GM12878 (cell line): ENCODE measurements at regions not wholly inside any gene's neighbourhood (a gene's known extent, or its start where the extent isn't known, plus 50 kb on each side); places are given as distances from the start of the nearest gene placed in this dataset.

Experiments
- ATAC-seq: fragments of 200-7000 bp; cut with Tn5 transposase; 3 replicates; pipeline ENCODE4 v1.9.1; 2020; ENCODE audit warnings: mild to moderate bottlenecking, moderate library complexity
- BruUV-seq: library from RNA; stranded (reverse); fragments of 400-500 nt; replicated peaks from 2 replicates; lab custom pipeline; 2021; lab: Mats Ljungman, UMichigan
- CTCF ChIA-PET: fragments of 300-600 bp; sonication (Branson Sonifier 250); formaldehyde crosslinking; extraction: SDS; loops from one replicate; lab custom pipeline; 2021; ENCODE audit warnings: inconsistent platforms; lab: Yijun Ruan, JAX
- POLR2A ChIA-PET: fragments of 350-600 bp; formaldehyde crosslinking; extraction: SDS; loops from one replicate; lab custom pipeline; 2021; ENCODE audit warnings: inconsistent platforms; lab: Charles Lee
- RAD21 ChIA-PET: fragments of 300-600 bp; sonication (Branson Sonifier 250); formaldehyde crosslinking; loops from one replicate; lab custom pipeline; 2023; ENCODE audit warnings: antibody characterized with exemption; ENCODE audit not compliant: unreplicated experiment; lab: Charles Lee
- SMC1A ChIA-PET: fragments of 300-600 bp; sonication (Branson Sonifier 250); formaldehyde crosslinking; loops from one replicate; lab custom pipeline; 2023; ENCODE audit not compliant: unreplicated experiment, uncharacterized antibody; lab: Charles Lee
- DNase-seq: peaks from one replicate; pipeline ENCODE4 v3.0.0-alpha.2; 2011; ENCODE audit warnings: low read depth, low spot score
- FAIRE-seq: peaks from 3 replicates; lab custom pipeline; 2011; peaks lifted over from hg19 to GRCh38; lab: Jason Lieb, UNC
- H2AFZ ChIP-seq: 2 replicates; pipeline ENCODE4 v1.6.0; 2011; ENCODE audit warnings: low read depth, low read length, control low read depth; ENCODE audit not compliant: control insufficient read depth
- H3K27ac ChIP-seq: 2 replicates; pipeline ENCODE4 v1.5.1; 2011; ENCODE audit warnings: control low read depth; ENCODE audit not compliant: control insufficient read depth, insufficient read depth
- H3K27me3 ChIP-seq, 2 experiments: replicated peaks in 1 of 2; 2 replicates each; pipeline versions ENCODE4 v1.6.0 to v1.6.1; 2011; ENCODE audit warnings: low read length in 1 of 2; ENCODE audit not compliant: control insufficient read depth in 2 of 2, insufficient read depth in 2 of 2
- H3K36me3 ChIP-seq, 2 experiments: 2 replicates each; pipeline ENCODE4 v1.5.1; 2011; ENCODE audit warnings: low read length in 1 of 2; ENCODE audit not compliant: control insufficient read depth in 2 of 2, insufficient read depth in 2 of 2
- H3K4me1 ChIP-seq: 2 replicates; pipeline ENCODE4 v1.6.1; 2011; ENCODE audit warnings: mild to moderate bottlenecking, low read length, moderate library complexity, mixed read lengths; ENCODE audit not compliant: control insufficient read depth, insufficient read depth
- H3K4me2 ChIP-seq: 2 replicates; pipeline ENCODE4 v1.6.0; 2011; ENCODE audit warnings: control low read depth; ENCODE audit not compliant: control insufficient read depth, insufficient read depth
- H3K4me3 ChIP-seq: fragments of 200-600 bp; sonication (generic); 2 replicates; pipeline ENCODE4 v1.5.1; 2016
- H3K79me2 ChIP-seq: 2 replicates; pipeline ENCODE4 v1.6.0; 2011; ENCODE audit warnings: low read length; ENCODE audit not compliant: control insufficient read depth, insufficient read depth
- H3K9ac ChIP-seq: 2 replicates; pipeline ENCODE4 v1.8.0; 2011; ENCODE audit warnings: low read length, control low read depth, mixed read lengths; ENCODE audit not compliant: control insufficient read depth, insufficient read depth
- H3K9me3 ChIP-seq: replicated peaks from 3 replicates; pipeline ENCODE4 v1.5.1; 2011; ENCODE audit warnings: mild to moderate bottlenecking, low read length; ENCODE audit not compliant: control insufficient read depth, insufficient read depth
- H4K20me1 ChIP-seq: 2 replicates; pipeline ENCODE4 v1.6.0; 2011; ENCODE audit not compliant: control insufficient read depth, insufficient read depth
- ATF3 ChIP-seq: IDR thresholded peaks from 2 replicates; pipeline ENCODE4 v1.6.1; 2011; ENCODE audit warnings: low read depth, mild to moderate bottlenecking, low read length, moderate library complexity, borderline replicate concordance; ENCODE audit errors: extremely low read depth
- CBX3 ChIP-seq: fragments of 200-600 bp; sonication (generic); IDR thresholded peaks from 2 replicates; pipeline ENCODE4 v1.6.1; 2016; ENCODE audit warnings: low read depth, borderline replicate concordance
- CBX5 ChIP-seq: sonication (generic); IDR thresholded peaks from 2 replicates; pipeline ENCODE4 v1.6.1; 2016; ENCODE audit warnings: low read depth, moderate library complexity, mild to moderate bottlenecking, inconsistent platforms
- ELK1 ChIP-seq: IDR thresholded peaks from 2 replicates; pipeline ENCODE4 v1.6.1; 2012; ENCODE audit warnings: low read depth, low read length, improper control_type of control experiment
- ESRRA ChIP-seq: IDR thresholded peaks from 2 replicates; pipeline ENCODE4 v1.6.1; 2012; ENCODE audit warnings: mild to moderate bottlenecking, low read length, improper control_type of control experiment
- ETV6 ChIP-seq, 2 experiments: fragments of 450-650 bp in 1 of 2; IDR thresholded peaks in 1 of 2; conservative IDR thresholded peaks in 1 of 2; 2 replicates each; pipeline ENCODE4 v1.6.1; 2014; ENCODE audit warnings: antibody characterized with exemption in 1 of 2, borderline replicate concordance in 1 of 2, low read depth in 1 of 2, mild to moderate bottlenecking in 1 of 2, moderate library complexity in 1 of 2
- FOS ChIP-seq: IDR thresholded peaks from 3 replicates; pipeline ENCODE4 v1.6.1; 2011; ENCODE audit warnings: borderline replicate concordance; ENCODE audit not compliant: insufficient read length; ENCODE audit errors: extremely low read depth
- HDAC2 ChIP-seq: fragments of 200-600 bp; sonication (generic); IDR thresholded peaks from 2 replicates; pipeline ENCODE4 v1.6.1; 2017
- JUND ChIP-seq: IDR thresholded peaks from 2 replicates; pipeline ENCODE4 v1.6.1; 2012; ENCODE audit warnings: low read depth, mild to moderate bottlenecking, low read length, improper control_type of control experiment, moderate library complexity
- KAT2A ChIP-seq: conservative IDR thresholded peaks from 2 replicates; pipeline ENCODE4 v1.6.1; 2011; ENCODE audit warnings: low read depth, low read length; ENCODE audit not compliant: control insufficient read depth
- POLR2A ChIP-seq: IDR thresholded peaks from 2 replicates; pipeline ENCODE4 v1.6.1; 2011; ENCODE audit warnings: low read depth, mild to moderate bottlenecking, low read length
- RAD21 ChIP-seq: IDR thresholded peaks from 2 replicates; pipeline ENCODE4 v1.6.1; 2011; ENCODE audit warnings: mild to moderate bottlenecking, low read depth, low read length, moderate library complexity; ENCODE audit not compliant: insufficient read depth
- SIN3A ChIP-seq: IDR thresholded peaks from 2 replicates; pipeline ENCODE4 v1.6.1; 2012; ENCODE audit warnings: low read depth, low read length, improper control_type of control experiment
- SUPT20H ChIP-seq: IDR thresholded peaks from 2 replicates; pipeline ENCODE4 v1.6.1; 2011; ENCODE audit warnings: low read depth, mild to moderate bottlenecking, low read length, moderate library complexity, borderline replicate concordance; ENCODE audit not compliant: control insufficient read depth
- ZBTB11 ChIP-seq: fragments of 450-650 bp; formaldehyde crosslinking; IDR thresholded peaks from 2 replicates; pipeline ENCODE4 v1.5.0; 2022; ENCODE audit warnings: mild to moderate bottlenecking, missing genetic modification characterization
- ZNF217 ChIP-seq: fragments of 450-650 bp; IDR thresholded peaks from 2 replicates; pipeline ENCODE4 v1.6.1; 2017; ENCODE audit warnings: antibody characterized with exemption, mild to moderate bottlenecking
- WGBS: methylation state at CpG from one replicate; pipeline ENCODE4 v1.1.6; 2016; ENCODE audit warnings: low lambda C conversion rate; ENCODE audit not compliant: insufficient replicate concordance, insufficient coverage; ENCODE audit errors: missing lambda C conversion rate; 5-methylcytosine and 5-hydroxymethylcytosine counted together
- in situ Hi-C: fragments of 300-500 bp; cut with MboI; formaldehyde crosslinking; loops from 9 replicates; pipeline ENCODE4 v1.14.3; 2018; ENCODE audit warnings: mixed read lengths
- intact Hi-C: fragments of 100-400 bp; cut with micrococcal nuclease; formaldehyde crosslinking; loops from one replicate; pipeline ENCODE4 v1.14.2; 2022; ENCODE audit not compliant: unreplicated experiment

- Histone ChIP-seq H3K27me3 (peaks cover 0 to 2% of the 10 kb centered on the region in 2 experiments; a peak in 1 of 4 replicates), H3K36me3 (no peaks in the 10 kb centered on the region), H4K20me1 (no peaks in the 10 kb centered on the region), H2AFZ (no peak overlapping the region), H3K4me3 (no peak overlapping the region), H3K4me2 (no peak overlapping the region), H3K9me3 (no peaks in the 10 kb centered on the region; the same call in 2 of the 3 replicates), H3K4me1 (no peaks in the 10 kb centered on the region), H3K9ac (no peak overlapping the region), H3K27ac (no peak overlapping the region), H3K79me2 (no peaks in the 10 kb centered on the region)
- CTCF ChIA-PET: no interaction called here
- 71% methylated on average over 9 of the region's 9 CpGs for WGBS
- in situ Hi-C loops (no loop called here), intact Hi-C loops (no loop called here)
- no peak for FAIRE-seq
- RAD21 ChIA-PET: no interaction called here
- BruUV-seq: no TSS peak
- TF ChIP-seq ETV6 (conservative IDR thresholded peaks at IDR 0.05 in 1 of 2, IDR thresholded peaks at IDR 0.05 in 1 of 2; ENCODE audit: borderline replicate concordance in 1 of 2, low read depth in 1 of 2) (no peak), JUND (no peak), ZNF217 (no peak), POLR2A (no peak), ATF3 (no peak), KAT2A (no peak), HDAC2 (no peak), ELK1 (no peak), SUPT20H (no peak), ZBTB11 (no peak), CBX5 (no peak), CBX3 (no peak), RAD21 (no peak), FOS (no peak), SIN3A (no peak), ESRRA (no peak)
- DNase-seq: no peak
- no peak for ATAC-seq
- POLR2A ChIA-PET: no interaction called here
- SMC1A ChIA-PET: no interaction called here
These were observed 161.5 kb upstream of the PFKP start for GRCh38 chr10:2905851-2906250.
